PFSK-1 (cell line): ENCODE measurements at regions not wholly inside any gene's neighbourhood (a gene's known extent, or its start where the extent isn't known, plus 50 kb on each side); places are given as distances from the start of the nearest gene placed in this dataset.

Experiments used
- POLR2AphosphoS5 ChIP-seq: IDR thresholded peaks from 2 replicates; pipeline ENCODE4 v1.6.1; 2012; ENCODE audit warnings: low read depth, mild to moderate bottlenecking, control low read depth, low read length, moderate library complexity
- SIN3A ChIP-seq: IDR thresholded peaks from 2 replicates; pipeline ENCODE4 v1.6.1; 2012; ENCODE audit warnings: mild to moderate bottlenecking, low read length, moderate library complexity, borderline replicate concordance; ENCODE audit not compliant: insufficient read depth
- TF ChIP-seq, protein P1 (sequence below), 2 experiments: IDR thresholded peaks; 2 replicates each; pipeline versions ENCODE4 v1.6.1 to v1.8.0; 2011 to 2012; ENCODE audit warnings: low read depth in 2 of 2, low read length in 2 of 2, control low read depth in 1 of 2, inconsistent platforms in 1 of 2, mild to moderate bottlenecking in 1 of 2, moderate library complexity in 1 of 2; ENCODE audit not compliant: insufficient read depth in 1 of 2

DNA sequence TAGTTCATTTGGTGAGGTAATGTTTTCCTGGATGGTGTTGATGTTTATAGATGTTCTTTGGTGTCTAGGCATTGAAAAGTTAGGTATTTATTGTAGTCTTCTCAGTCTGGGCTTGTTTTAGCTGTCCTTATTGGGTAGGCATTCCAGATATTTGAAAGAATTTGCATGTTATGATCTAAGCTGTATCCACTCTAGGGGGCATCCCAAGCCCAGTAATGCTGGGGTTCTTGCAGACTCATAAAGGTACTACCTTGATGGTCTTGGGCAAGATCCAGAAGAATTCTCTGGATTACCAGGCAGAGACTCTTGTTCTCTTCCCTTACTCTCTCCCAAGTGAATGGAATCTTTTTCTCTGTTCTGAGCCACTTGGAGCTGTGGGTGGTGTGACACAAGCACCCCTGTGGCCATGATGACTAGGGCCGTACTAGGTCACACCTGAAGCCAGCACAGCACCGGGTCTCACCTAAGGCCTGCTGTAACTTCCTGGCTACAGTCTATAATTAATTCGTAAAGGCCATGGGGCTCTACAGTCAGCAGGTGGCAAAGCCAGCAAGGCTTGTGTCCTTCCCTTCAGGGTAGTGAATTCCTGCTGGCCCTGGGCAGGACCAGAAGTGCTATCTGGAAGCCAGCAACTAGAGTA, 74.8 kb upstream of the PDE4B start:
- TF ChIP-seq SIN3A (no peak), POLR2AphosphoS5 (no peak)
- TF ChIP-seq, protein P1, sequence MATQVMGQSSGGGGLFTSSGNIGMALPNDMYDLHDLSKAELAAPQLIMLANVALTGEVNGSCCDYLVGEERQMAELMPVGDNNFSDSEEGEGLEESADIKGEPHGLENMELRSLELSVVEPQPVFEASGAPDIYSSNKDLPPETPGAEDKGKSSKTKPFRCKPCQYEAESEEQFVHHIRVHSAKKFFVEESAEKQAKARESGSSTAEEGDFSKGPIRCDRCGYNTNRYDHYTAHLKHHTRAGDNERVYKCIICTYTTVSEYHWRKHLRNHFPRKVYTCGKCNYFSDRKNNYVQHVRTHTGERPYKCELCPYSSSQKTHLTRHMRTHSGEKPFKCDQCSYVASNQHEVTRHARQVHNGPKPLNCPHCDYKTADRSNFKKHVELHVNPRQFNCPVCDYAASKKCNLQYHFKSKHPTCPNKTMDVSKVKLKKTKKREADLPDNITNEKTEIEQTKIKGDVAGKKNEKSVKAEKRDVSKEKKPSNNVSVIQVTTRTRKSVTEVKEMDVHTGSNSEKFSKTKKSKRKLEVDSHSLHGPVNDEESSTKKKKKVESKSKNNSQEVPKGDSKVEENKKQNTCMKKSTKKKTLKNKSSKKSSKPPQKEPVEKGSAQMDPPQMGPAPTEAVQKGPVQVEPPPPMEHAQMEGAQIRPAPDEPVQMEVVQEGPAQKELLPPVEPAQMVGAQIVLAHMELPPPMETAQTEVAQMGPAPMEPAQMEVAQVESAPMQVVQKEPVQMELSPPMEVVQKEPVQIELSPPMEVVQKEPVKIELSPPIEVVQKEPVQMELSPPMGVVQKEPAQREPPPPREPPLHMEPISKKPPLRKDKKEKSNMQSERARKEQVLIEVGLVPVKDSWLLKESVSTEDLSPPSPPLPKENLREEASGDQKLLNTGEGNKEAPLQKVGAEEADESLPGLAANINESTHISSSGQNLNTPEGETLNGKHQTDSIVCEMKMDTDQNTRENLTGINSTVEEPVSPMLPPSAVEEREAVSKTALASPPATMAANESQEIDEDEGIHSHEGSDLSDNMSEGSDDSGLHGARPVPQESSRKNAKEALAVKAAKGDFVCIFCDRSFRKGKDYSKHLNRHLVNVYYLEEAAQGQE (IDR thresholded peaks at IDR 0.05; ENCODE audit: insufficient read depth in 1 of 2, low read depth in 2 of 2, low read length in 2 of 2), result no peak
